HepG2 (cell line): ENCODE measurements at regions not wholly inside any gene's neighbourhood (a gene's known extent, or its start where the extent isn't known, plus 50 kb on each side); places are given as distances from the start of the nearest gene placed in this dataset.
A peak's percentile ranks its signal among the peaks of the same experiment; 100 is the strongest.

Experiments
- CBX1 ChIP-seq: IDR thresholded peaks from one replicate; pipeline ENCODE4 v1.6.1; 2016; ENCODE audit warnings: antibody characterized with exemption, low read depth
- FOXC1 ChIP-seq: sonication (generic); formaldehyde crosslinking; IDR thresholded peaks from 2 replicates; pipeline ENCODE4 v1.8.0; 2022; ENCODE audit warnings: mild to moderate bottlenecking, missing genetic modification reagents, borderline replicate concordance
- FOXK1 ChIP-seq: sonication (generic); formaldehyde crosslinking; IDR thresholded peaks from 2 replicates; pipeline ENCODE4 v1.4.0; 2020; ENCODE audit warnings: low read depth, missing genetic modification reagents, borderline replicate concordance
- HES4 ChIP-seq: sonication (generic); formaldehyde crosslinking; IDR thresholded peaks from 2 replicates; pipeline ENCODE4 v1.9.0; 2021; ENCODE audit warnings: mild to moderate bottlenecking, missing genetic modification reagents, borderline replicate concordance
- ZNF101 ChIP-seq: sonication (generic); formaldehyde crosslinking; IDR thresholded peaks from 2 replicates; pipeline ENCODE4 v1.4.0; 2020; ENCODE audit warnings: mild to moderate bottlenecking, low read depth, missing genetic modification reagents, borderline replicate concordance
- ZNF660 ChIP-seq: sonication (generic); formaldehyde crosslinking; IDR thresholded peaks from 2 replicates; pipeline ENCODE4 v1.5.1; 2020; ENCODE audit warnings: mild to moderate bottlenecking, low read depth, missing genetic modification reagents, borderline replicate concordance
- ZNF7 ChIP-seq: IDR thresholded peaks from 2 replicates; pipeline ENCODE4 v1.6.1; 2016; ENCODE audit warnings: missing biosample characterization, missing genetic modification reagents
- TF ChIP-seq, protein P1 (sequence below): IDR thresholded peaks from 2 replicates; pipeline ENCODE4 v1.4.0; 2020; ENCODE audit warnings: mild to moderate bottlenecking, missing genetic modification reagents
- TF ChIP-seq, protein P2 (sequence below), 2 experiments: fragments of 450-650 bp in 1 of 2; sonication (generic) in 1 of 2; formaldehyde crosslinking in 1 of 2; IDR thresholded peaks; 2 replicates each; pipeline versions ENCODE4 v1.6.1 to v1.8.0; 2016 to 2022; ENCODE audit warnings: antibody characterized with exemption in 1 of 2, mild to moderate bottlenecking in 1 of 2, missing genetic modification reagents in 1 of 2
- TF ChIP-seq, protein P3 (sequence below): IDR thresholded peaks from 2 replicates; pipeline ENCODE4 v1.6.1; 2016; ENCODE audit warnings: mild to moderate bottlenecking, missing biosample characterization, missing genetic modification reagents
- TF ChIP-seq, protein P4 (sequence below): sonication (generic); formaldehyde crosslinking; IDR thresholded peaks from 2 replicates; pipeline ENCODE4 v1.5.1; 2020; ENCODE audit warnings: mild to moderate bottlenecking, moderate library complexity, missing genetic modification reagents
- TF ChIP-seq, protein P5 (sequence below): sonication (generic); formaldehyde crosslinking; IDR thresholded peaks from 2 replicates; pipeline ENCODE4 v1.4.0; 2020; ENCODE audit warnings: mild to moderate bottlenecking, missing genetic modification reagents

DNA sequence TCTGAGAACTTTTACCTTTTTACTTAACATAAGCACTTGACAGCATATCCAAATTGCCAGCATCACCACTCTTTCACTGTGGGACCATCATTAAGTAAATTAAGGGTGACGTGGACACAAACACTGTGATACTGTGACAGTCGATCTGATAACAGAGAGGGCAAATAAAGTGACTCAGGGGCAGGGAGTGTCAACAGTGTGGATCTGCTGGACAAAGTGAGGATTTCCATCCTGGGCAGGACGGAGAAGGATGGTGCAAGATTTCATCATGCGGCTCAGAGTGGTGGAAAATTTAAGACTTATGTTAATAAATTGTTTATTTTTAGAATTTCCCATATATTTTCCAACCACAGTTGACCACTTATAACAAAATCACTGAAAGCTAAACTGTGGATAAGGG, 60.0 kb upstream of the WDFY2 start (continued):
- TF ChIP-seq, protein P1, sequence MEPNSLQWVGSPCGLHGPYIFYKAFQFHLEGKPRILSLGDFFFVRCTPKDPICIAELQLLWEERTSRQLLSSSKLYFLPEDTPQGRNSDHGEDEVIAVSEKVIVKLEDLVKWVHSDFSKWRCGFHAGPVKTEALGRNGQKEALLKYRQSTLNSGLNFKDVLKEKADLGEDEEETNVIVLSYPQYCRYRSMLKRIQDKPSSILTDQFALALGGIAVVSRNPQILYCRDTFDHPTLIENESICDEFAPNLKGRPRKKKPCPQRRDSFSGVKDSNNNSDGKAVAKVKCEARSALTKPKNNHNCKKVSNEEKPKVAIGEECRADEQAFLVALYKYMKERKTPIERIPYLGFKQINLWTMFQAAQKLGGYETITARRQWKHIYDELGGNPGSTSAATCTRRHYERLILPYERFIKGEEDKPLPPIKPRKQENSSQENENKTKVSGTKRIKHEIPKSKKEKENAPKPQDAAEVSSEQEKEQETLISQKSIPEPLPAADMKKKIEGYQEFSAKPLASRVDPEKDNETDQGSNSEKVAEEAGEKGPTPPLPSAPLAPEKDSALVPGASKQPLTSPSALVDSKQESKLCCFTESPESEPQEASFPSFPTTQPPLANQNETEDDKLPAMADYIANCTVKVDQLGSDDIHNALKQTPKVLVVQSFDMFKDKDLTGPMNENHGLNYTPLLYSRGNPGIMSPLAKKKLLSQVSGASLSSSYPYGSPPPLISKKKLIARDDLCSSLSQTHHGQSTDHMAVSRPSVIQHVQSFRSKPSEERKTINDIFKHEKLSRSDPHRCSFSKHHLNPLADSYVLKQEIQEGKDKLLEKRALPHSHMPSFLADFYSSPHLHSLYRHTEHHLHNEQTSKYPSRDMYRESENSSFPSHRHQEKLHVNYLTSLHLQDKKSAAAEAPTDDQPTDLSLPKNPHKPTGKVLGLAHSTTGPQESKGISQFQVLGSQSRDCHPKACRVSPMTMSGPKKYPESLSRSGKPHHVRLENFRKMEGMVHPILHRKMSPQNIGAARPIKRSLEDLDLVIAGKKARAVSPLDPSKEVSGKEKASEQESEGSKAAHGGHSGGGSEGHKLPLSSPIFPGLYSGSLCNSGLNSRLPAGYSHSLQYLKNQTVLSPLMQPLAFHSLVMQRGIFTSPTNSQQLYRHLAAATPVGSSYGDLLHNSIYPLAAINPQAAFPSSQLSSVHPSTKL = peak; percentile 94
- TF ChIP-seq, protein P2, sequence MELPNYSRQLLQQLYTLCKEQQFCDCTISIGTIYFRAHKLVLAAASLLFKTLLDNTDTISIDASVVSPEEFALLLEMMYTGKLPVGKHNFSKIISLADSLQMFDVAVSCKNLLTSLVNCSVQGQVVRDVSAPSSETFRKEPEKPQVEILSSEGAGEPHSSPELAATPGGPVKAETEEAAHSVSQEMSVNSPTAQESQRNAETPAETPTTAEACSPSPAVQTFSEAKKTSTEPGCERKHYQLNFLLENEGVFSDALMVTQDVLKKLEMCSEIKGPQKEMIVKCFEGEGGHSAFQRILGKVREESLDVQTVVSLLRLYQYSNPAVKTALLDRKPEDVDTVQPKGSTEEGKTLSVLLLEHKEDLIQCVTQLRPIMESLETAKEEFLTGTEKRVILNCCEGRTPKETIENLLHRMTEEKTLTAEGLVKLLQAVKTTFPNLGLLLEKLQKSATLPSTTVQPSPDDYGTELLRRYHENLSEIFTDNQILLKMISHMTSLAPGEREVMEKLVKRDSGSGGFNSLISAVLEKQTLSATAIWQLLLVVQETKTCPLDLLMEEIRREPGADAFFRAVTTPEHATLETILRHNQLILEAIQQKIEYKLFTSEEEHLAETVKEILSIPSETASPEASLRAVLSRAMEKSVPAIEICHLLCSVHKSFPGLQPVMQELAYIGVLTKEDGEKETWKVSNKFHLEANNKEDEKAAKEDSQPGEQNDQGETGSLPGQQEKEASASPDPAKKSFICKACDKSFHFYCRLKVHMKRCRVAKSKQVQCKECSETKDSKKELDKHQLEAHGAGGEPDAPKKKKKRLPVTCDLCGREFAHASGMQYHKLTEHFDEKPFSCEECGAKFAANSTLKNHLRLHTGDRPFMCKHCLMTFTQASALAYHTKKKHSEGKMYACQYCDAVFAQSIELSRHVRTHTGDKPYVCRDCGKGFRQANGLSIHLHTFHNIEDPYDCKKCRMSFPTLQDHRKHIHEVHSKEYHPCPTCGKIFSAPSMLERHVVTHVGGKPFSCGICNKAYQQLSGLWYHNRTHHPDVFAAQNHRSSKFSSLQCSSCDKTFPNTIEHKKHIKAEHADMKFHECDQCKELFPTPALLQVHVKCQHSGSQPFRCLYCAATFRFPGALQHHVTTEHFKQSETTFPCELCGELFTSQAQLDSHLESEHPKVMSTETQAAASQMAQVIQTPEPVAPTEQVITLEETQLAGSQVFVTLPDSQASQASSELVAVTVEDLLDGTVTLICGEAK (IDR thresholded peaks at IDR 0.05) = no peak
- TF ChIP-seq, protein P2 (CRISPR knock-in tag; IDR thresholded peaks at IDR 0.05) = no peak
- TF ChIP-seq ZNF101 (CRISPR knock-in tag) = no peak
- TF ChIP-seq, protein P3, sequence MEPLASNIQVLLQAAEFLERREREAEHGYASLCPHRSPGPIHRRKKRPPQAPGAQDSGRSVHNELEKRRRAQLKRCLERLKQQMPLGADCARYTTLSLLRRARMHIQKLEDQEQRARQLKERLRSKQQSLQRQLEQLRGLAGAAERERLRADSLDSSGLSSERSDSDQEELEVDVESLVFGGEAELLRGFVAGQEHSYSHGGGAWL (CRISPR knock-in tag) = no peak
- TF ChIP-seq FOXC1 (CRISPR knock-in tag) = no peak
- no peak for TF ChIP-seq HES4 (CRISPR knock-in tag)
- TF ChIP-seq CBX1 = no peak
- TF ChIP-seq ZNF660 = no peak
- TF ChIP-seq, protein P4, sequence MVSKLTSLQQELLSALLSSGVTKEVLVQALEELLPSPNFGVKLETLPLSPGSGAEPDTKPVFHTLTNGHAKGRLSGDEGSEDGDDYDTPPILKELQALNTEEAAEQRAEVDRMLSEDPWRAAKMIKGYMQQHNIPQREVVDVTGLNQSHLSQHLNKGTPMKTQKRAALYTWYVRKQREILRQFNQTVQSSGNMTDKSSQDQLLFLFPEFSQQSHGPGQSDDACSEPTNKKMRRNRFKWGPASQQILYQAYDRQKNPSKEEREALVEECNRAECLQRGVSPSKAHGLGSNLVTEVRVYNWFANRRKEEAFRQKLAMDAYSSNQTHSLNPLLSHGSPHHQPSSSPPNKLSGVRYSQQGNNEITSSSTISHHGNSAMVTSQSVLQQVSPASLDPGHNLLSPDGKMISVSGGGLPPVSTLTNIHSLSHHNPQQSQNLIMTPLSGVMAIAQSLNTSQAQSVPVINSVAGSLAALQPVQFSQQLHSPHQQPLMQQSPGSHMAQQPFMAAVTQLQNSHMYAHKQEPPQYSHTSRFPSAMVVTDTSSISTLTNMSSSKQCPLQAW (CRISPR knock-in tag) = no peak
- TF ChIP-seq FOXK1 (CRISPR knock-in tag) = peak; percentile 79; the same call in 1 of the 2 replicates
- TF ChIP-seq, protein P5, sequence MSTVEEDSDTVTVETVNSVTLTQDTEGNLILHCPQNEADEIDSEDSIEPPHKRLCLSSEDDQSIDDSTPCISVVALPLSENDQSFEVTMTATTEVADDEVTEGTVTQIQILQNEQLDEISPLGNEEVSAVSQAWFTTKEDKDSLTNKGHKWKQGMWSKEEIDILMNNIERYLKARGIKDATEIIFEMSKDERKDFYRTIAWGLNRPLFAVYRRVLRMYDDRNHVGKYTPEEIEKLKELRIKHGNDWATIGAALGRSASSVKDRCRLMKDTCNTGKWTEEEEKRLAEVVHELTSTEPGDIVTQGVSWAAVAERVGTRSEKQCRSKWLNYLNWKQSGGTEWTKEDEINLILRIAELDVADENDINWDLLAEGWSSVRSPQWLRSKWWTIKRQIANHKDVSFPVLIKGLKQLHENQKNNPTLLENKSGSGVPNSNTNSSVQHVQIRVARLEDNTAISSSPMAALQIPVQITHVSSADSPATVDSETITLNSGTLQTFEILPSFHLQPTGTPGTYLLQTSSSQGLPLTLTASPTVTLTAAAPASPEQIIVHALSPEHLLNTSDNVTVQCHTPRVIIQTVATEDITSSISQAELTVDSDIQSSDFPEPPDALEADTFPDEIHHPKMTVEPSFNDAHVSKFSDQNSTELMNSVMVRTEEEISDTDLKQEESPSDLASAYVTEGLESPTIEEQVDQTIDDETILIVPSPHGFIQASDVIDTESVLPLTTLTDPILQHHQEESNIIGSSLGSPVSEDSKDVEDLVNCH (CRISPR knock-in tag) = no peak
- no peak for TF ChIP-seq ZNF7 (CRISPR knock-in tag)
